ENCODE measurements at regions not wholly inside any gene's neighbourhood (a gene's known extent, or its start where the extent isn't known, plus 50 kb on each side); places are given as distances from the start of the nearest gene placed in this dataset.

DNA sequence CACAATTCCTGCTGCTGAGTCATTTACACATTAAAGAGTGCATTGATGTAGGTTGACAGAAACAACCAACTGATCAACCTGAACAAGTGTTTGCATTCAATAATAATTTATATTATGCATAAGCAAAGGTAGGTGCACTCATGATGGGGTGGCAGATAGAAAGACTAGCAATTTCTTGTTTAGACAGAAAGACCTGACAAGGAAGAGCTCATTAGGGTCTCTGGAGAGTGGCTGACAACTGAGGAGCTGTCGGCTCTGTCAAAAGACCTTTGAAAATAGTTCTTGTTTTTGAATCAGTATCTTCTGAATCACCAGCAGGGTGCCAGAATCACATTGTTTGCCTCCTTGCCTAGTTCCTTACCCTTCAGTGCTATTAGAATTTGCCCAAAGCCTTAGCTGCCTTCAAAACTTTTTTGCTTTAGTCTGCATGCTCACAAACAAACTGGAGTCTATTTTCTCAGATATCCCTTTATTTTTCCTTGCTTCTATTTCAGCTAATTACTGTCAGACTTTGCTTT, 234.7 kb downstream of the BTG1 start:
- POLR2A ChIA-PET, result interaction anchor here (0.5 to 0.7 kb wide), 2 partner anchors 65 to 282 kb away, joined by 3 to 4 read pairs; no protein-coding TSS in a partner anchor
- no peaks in the 10 kb centered on the region for H3K9me3 ChIP-seq (ENCODE audit: low read length)
- BruUV-seq (replicated peaks), result no TSS peak
- no peak overlapping the region for H3K27ac ChIP-seq (ENCODE audit: low read depth, low read length, poor library complexity, severe bottlenecking)
- peak; percentile 5 for DNase-seq (ENCODE audit: low spot score)
- H3K4me2 ChIP-seq (ENCODE audit: low read length), result no peak overlapping the region
- H3K4me3 ChIP-seq (ENCODE audit: low read depth, low read length, poor library complexity, severe bottlenecking), result no peak overlapping the region
- no peaks in the 10 kb centered on the region for H3K79me2 ChIP-seq (ENCODE audit: insufficient read depth, low read depth, low read length)
- no peaks in the 10 kb centered on the region for H4K20me1 ChIP-seq (ENCODE audit: insufficient read depth, low read length)
- no peaks in the 10 kb centered on the region for H3K9me2 ChIP-seq (ENCODE audit: insufficient read depth, low read length)
- CTCF ChIA-PET (ENCODE audit: unreplicated experiment), result no interaction called here
- intact Hi-C loops (cut with micrococcal nuclease; ENCODE audit: unreplicated experiment), result no loop called here
- H3K36me3 ChIP-seq (ENCODE audit: insufficient read depth, low read length), result no peaks in the 10 kb centered on the region
- H2AFZ ChIP-seq (ENCODE audit: low read length), result no peak overlapping the region
- TF ChIP-seq EZH2phosphoT487 (IDR thresholded peaks at IDR 0.05; ENCODE audit: borderline replicate concordance, low read depth, low read length), result no peak
- TF ChIP-seq, protein P1, sequence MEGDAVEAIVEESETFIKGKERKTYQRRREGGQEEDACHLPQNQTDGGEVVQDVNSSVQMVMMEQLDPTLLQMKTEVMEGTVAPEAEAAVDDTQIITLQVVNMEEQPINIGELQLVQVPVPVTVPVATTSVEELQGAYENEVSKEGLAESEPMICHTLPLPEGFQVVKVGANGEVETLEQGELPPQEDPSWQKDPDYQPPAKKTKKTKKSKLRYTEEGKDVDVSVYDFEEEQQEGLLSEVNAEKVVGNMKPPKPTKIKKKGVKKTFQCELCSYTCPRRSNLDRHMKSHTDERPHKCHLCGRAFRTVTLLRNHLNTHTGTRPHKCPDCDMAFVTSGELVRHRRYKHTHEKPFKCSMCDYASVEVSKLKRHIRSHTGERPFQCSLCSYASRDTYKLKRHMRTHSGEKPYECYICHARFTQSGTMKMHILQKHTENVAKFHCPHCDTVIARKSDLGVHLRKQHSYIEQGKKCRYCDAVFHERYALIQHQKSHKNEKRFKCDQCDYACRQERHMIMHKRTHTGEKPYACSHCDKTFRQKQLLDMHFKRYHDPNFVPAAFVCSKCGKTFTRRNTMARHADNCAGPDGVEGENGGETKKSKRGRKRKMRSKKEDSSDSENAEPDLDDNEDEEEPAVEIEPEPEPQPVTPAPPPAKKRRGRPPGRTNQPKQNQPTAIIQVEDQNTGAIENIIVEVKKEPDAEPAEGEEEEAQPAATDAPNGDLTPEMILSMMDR (conservative IDR thresholded peaks at IDR 0.05; ENCODE audit: low read length), result no peak
- H3K4me1 ChIP-seq (ENCODE audit: insufficient read depth, low read length, poor library complexity, severe bottlenecking), result no peaks in the 10 kb centered on the region

DNA sequence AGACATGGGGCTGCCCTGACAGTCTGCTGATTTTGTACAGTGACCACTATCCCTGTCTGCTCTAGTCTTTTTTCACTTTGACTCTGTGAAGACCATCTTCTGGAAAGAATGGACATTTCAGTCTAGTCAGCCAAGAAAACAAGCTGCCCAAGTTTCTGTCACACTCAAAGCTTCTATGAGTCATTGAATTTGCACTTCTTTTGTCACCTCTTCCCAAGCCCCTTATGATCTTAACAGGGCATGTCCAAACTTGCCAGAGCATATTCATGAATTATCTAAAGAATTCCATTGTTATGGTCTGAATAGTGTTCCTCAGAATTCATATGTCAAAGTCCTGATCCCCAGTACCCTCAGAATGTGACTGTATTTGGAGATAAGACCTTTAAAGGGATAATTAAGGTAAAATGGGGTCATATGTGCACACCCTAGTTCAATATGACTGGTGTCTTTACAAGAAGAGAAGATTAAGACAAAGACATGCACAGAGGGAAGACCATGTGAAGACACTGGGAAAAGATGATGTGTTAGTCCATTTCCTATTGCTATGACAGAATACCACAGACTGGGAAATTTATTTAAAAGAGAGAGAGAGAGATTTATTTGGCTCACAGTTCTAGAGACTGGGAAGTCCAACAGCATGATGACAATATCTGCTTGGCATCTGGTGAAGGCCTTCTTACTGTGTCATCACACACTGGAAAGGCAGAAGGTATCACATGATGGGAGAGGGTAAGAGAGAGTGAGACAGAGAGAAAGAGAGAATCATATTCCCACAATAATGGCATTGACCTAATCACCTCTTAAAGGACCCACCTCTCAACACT, 242.6 kb downstream of the BTG1 start:
- ChIA-PET CTCF (ENCODE audit: unreplicated experiment) (no interaction called here), POLR2A (no interaction called here)
- H2AFZ ChIP-seq (ENCODE audit: low read length), result no peak overlapping the region
- no TSS peak for BruUV-seq (replicated peaks)
- no peak overlapping the region for H3K27ac ChIP-seq (ENCODE audit: low read depth, low read length, poor library complexity, severe bottlenecking)
- no peak overlapping the region for H3K4me3 ChIP-seq (ENCODE audit: low read depth, low read length, poor library complexity, severe bottlenecking)
- intact Hi-C loops (cut with micrococcal nuclease; ENCODE audit: unreplicated experiment), result no loop called here
- no peaks in the 10 kb centered on the region for H3K79me2 ChIP-seq (ENCODE audit: insufficient read depth, low read depth, low read length)
- no peaks in the 10 kb centered on the region for H3K36me3 ChIP-seq (ENCODE audit: insufficient read depth, low read length)
- no peaks in the 10 kb centered on the region for H3K4me1 ChIP-seq (ENCODE audit: insufficient read depth, low read length, poor library complexity, severe bottlenecking)
- H3K9me3 ChIP-seq (ENCODE audit: low read length), result no peaks in the 10 kb centered on the region
- H3K9me2 ChIP-seq (ENCODE audit: insufficient read depth, low read length), result no peaks in the 10 kb centered on the region
- no peak overlapping the region for H3K4me2 ChIP-seq (ENCODE audit: low read length)
- TF ChIP-seq, protein P1 (conservative IDR thresholded peaks at IDR 0.05; ENCODE audit: low read length), result no peak
- TF ChIP-seq EZH2phosphoT487 (IDR thresholded peaks at IDR 0.05; ENCODE audit: borderline replicate concordance, low read depth, low read length), result no peak
- DNase-seq (ENCODE audit: low spot score), result no peak
- no peaks in the 10 kb centered on the region for H4K20me1 ChIP-seq (ENCODE audit: insufficient read depth, low read length)
